ENCODE measurements at regions not wholly inside any gene's neighbourhood (a gene's known extent, or its start where the extent isn't known, plus 50 kb on each side); places are given as distances from the start of the nearest gene placed in this dataset.

GRCh38 chr11:19311308-19312030 lies 70.7 kb upstream of the E2F8 start:
- DNase-seq (ENCODE audit: extremely low read depth, insufficient read length): no peak
- peak; percentile 91 for TF ChIP-seq CTCF (IDR thresholded peaks at IDR 0.05; ENCODE audit: insufficient read depth, low read length, poor library complexity, severe bottlenecking)

DNA sequence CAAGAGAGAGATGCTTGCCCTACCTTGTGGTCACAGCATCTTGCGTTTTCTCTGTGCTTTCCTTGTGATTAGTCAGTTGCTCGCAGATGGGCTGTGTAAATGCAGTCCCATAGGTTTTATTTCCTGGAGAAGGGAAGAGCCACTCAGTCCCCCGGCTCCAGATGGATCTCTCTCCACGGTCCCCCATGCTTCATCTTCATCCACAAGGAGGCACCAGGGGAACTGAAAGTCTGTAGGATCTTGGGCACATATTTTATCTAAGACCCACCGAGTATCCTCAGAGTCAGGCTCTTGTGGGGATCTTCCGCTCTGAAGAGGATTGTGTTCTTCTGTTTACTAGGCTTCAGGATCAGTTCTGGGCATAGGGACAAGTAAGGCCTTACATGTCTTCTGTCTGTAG lies 66.8 kb upstream of the E2F8 start:
- no peak for DNase-seq (ENCODE audit: extremely low read depth, insufficient read length)
- H3K27me3 ChIP-seq (replicated peaks; ENCODE audit: control insufficient read depth, insufficient read depth, low read length): no peaks in the 10 kb centered on the region; the same call in 1 of the 2 replicates
- H3K4me3 ChIP-seq (replicated peaks; ENCODE audit: low read depth, low read length): no peak overlapping the region
- H3K36me3 ChIP-seq (ENCODE audit: control insufficient read depth, insufficient read depth, low read length): no peaks in the 10 kb centered on the region
- no peak for TF ChIP-seq CTCF (IDR thresholded peaks at IDR 0.05; ENCODE audit: insufficient read depth, low read length, poor library complexity, severe bottlenecking)

More at GRCh38 chr11:19311308-19312030, 70.7 kb upstream of the E2F8 start:
- Histone ChIP-seq H3K4me3 (replicated peaks; ENCODE audit: low read depth, low read length) (no peak overlapping the region), H3K27me3 (replicated peaks; ENCODE audit: control insufficient read depth, insufficient read depth, low read length) (no peaks in the 10 kb centered on the region; the same call in 1 of the 2 replicates), H3K36me3 (ENCODE audit: control insufficient read depth, insufficient read depth, low read length) (no peaks in the 10 kb centered on the region)

- DNase-seq (ENCODE audit: extremely low read depth, insufficient read length): no peak
- H3K36me3 ChIP-seq (ENCODE audit: control insufficient read depth, insufficient read depth, low read length): no peaks in the 10 kb centered on the region
- no peaks in the 10 kb centered on the region; the same call in 1 of the 2 replicates for H3K27me3 ChIP-seq (replicated peaks; ENCODE audit: control insufficient read depth, insufficient read depth, low read length)
- no peak for TF ChIP-seq CTCF (IDR thresholded peaks at IDR 0.05; ENCODE audit: insufficient read depth, low read length, poor library complexity, severe bottlenecking)
- H3K4me3 ChIP-seq (replicated peaks; ENCODE audit: low read depth, low read length): no peak overlapping the region
Measured at GRCh38 chr11:19306179-19306944, 65.6 kb upstream of the E2F8 start.

GRCh38 chr11:19301361-19301760 lies 60.6 kb upstream of the E2F8 start:
- DNase-seq (ENCODE audit: extremely low read depth, insufficient read length): no peak
- Histone ChIP-seq H3K36me3 (ENCODE audit: control insufficient read depth, insufficient read depth, low read length) (no peaks in the 10 kb centered on the region), H3K4me3 (replicated peaks; ENCODE audit: low read depth, low read length) (no peak overlapping the region), H3K27me3 (replicated peaks; ENCODE audit: control insufficient read depth, insufficient read depth, low read length) (peaks cover 2% of the 10 kb centered on the region; the same call in 1 of the 2 replicates)
- no peak for TF ChIP-seq CTCF (IDR thresholded peaks at IDR 0.05; ENCODE audit: insufficient read depth, low read length, poor library complexity, severe bottlenecking)

DNA sequence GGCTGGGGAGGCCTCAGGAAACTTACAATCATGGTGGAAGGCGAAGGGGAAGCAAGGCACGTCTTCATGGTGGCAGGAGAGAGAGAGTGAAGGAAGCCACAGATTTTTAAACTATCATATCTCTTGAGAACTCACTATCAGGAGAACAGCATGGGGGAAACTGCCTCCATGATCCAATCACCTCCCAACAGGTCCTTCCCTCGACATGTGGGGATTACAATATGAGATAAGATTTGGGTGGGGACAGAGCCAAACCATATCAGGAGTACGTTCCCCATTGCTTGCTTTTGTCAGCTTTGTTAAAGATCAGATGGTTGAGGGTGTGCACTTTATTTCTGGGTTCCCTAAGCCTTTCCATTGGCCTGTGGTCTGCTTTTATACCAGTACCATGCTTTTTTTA lies 53.7 kb upstream of the E2F8 start:
- no peak for TF ChIP-seq CTCF (IDR thresholded peaks at IDR 0.05; ENCODE audit: insufficient read depth, low read length, poor library complexity, severe bottlenecking)
- Histone ChIP-seq H3K4me3 (replicated peaks; ENCODE audit: low read depth, low read length) (no peak overlapping the region), H3K36me3 (ENCODE audit: control insufficient read depth, insufficient read depth, low read length) (no peaks in the 10 kb centered on the region), H3K27me3 (replicated peaks; ENCODE audit: control insufficient read depth, insufficient read depth, low read length) (peaks cover 2% of the 10 kb centered on the region; the same call in 1 of the 2 replicates)
- no peak for DNase-seq (ENCODE audit: extremely low read depth, insufficient read length)
